HepG2 (cell line): ENCODE measurements at regions not wholly inside any gene's neighbourhood (a gene's known extent, or its start where the extent isn't known, plus 50 kb on each side); places are given as distances from the start of the nearest gene placed in this dataset.
A peak's percentile ranks its signal among the peaks of the same experiment; 100 is the strongest.

Source experiments
- ATAC-seq: fragments of 200-7000 bp; cut with Tn5 transposase; 3 replicates; pipeline ENCODE4 v1.9.1; 2020; ENCODE audit warnings: mild to moderate bottlenecking, moderate library complexity
- BruUV-seq: library from RNA; stranded (reverse); fragments of 400-500 nt; replicated peaks from 2 replicates; lab custom pipeline; 2021; lab: Mats Ljungman, UMichigan
- CTCF ChIA-PET: fragments of 300-600 bp; formaldehyde crosslinking; extraction: SDS; loops from one replicate; lab custom pipeline; 2021; ENCODE audit warnings: low total read pairs, inconsistent platforms, low intra/inter-chr PET ratio; lab: Yijun Ruan, JAX
- POLR2A ChIA-PET: fragments of 350-600 bp; sonication (Branson Sonifier 250); formaldehyde crosslinking; loops from one replicate; lab custom pipeline; 2020; ENCODE audit warnings: antibody characterized with exemption, inconsistent platforms; lab: Yijun Ruan, JAX
- DNase-seq: peaks from one replicate; pipeline ENCODE4 v3.0.0-alpha.2; 2015; ENCODE audit warnings: low spot score
- FAIRE-seq: peaks from 3 replicates; lab custom pipeline; 2011; peaks lifted over from hg19 to GRCh38; lab: Jason Lieb, UNC
- H2AFZ ChIP-seq: one replicate; pipeline ENCODE4 v1.6.1; 2011; ENCODE audit warnings: low read length, inconsistent platforms
- H3K27ac ChIP-seq: fragments of 300-600 bp; 3 replicates; pipeline ENCODE4 v1.8.0; 2011; ENCODE audit warnings: mixed run types, mild to moderate bottlenecking, mixed read lengths, low read length, inconsistent platforms; ENCODE audit not compliant: insufficient read depth; ENCODE audit errors: extremely low read length
- H3K27me3 ChIP-seq, 2 experiments: fragments of 200-600 bp in 1 of 2; 2 replicates in 1 of 2; 3 replicates in 1 of 2; pipeline versions ENCODE4 v1.6.0 to v1.8.0; 2011; ENCODE audit warnings: low read length in 2 of 2, mild to moderate bottlenecking in 2 of 2, moderate library complexity in 2 of 2, inconsistent platforms in 1 of 2; ENCODE audit not compliant: insufficient read depth in 2 of 2, control insufficient read depth in 1 of 2
- H3K36me3 ChIP-seq, 2 experiments: fragments of 200-600 bp in 1 of 2; replicated peaks in 1 of 2; 2 replicates in 1 of 2; 3 replicates in 1 of 2; pipeline versions ENCODE4 v1.5.1 to v1.8.0; 2011; ENCODE audit warnings: low read length in 2 of 2, inconsistent platforms in 1 of 2; ENCODE audit not compliant: insufficient read depth in 2 of 2, control insufficient read depth in 1 of 2
- H3K4me1 ChIP-seq: 2 replicates; pipeline ENCODE4 v1.5.1; 2012; ENCODE audit warnings: low read length, inconsistent platforms; ENCODE audit not compliant: insufficient read depth
- H3K4me2 ChIP-seq: 2 replicates; pipeline ENCODE4 v1.6.0; 2011; ENCODE audit warnings: low read depth, low read length, inconsistent platforms
- H3K4me3 ChIP-seq, 3 experiments: fragments of 200-600 bp in 1 of 3; sonication (generic), shearing (Covaris generic) in 1 of 3; replicated peaks in 1 of 3; 2 replicates each; pipeline ENCODE4 v1.5.1; 2011 to 2016; ENCODE audit warnings: low read length in 3 of 3, inconsistent platforms in 2 of 3, low read depth in 2 of 3, mild to moderate bottlenecking in 2 of 3, control low read depth in 1 of 3, mixed read lengths in 1 of 3; ENCODE audit not compliant: insufficient read depth in 1 of 3
- H3K79me2 ChIP-seq: one replicate; pipeline ENCODE4 v1.6.1; 2011; ENCODE audit warnings: low read length, inconsistent platforms; ENCODE audit not compliant: insufficient read depth
- H3K9ac ChIP-seq: 2 replicates; pipeline ENCODE4 v1.6.0; 2011; ENCODE audit warnings: mild to moderate bottlenecking, low read depth, low read length, inconsistent platforms; ENCODE audit not compliant: insufficient read depth
- H3K9me3 ChIP-seq: 2 replicates; pipeline ENCODE4 v1.5.1; 2012; ENCODE audit warnings: mild to moderate bottlenecking, low read length
- H4K20me1 ChIP-seq: 2 replicates; pipeline ENCODE4 v1.6.0; 2011; ENCODE audit warnings: inconsistent platforms, mild to moderate bottlenecking, low read length, moderate library complexity; ENCODE audit not compliant: insufficient read depth
- FOSL2 ChIP-seq: sonication (generic); formaldehyde crosslinking; IDR thresholded peaks from 2 replicates; pipeline ENCODE4 v1.4.0; 2020; ENCODE audit warnings: missing genetic modification reagents
- FOXA1 ChIP-seq, 2 experiments: fragments of 450-650 bp in 1 of 2; sonication (generic) in 1 of 2; formaldehyde crosslinking in 1 of 2; IDR thresholded peaks; 2 replicates each; pipeline versions ENCODE4 v1.4.0 to v1.6.1; 2016 to 2020; ENCODE audit warnings: missing genetic modification reagents in 1 of 2
- LRRFIP1 ChIP-seq: sonication (generic); formaldehyde crosslinking; conservative IDR thresholded peaks from 2 replicates; pipeline ENCODE4 v1.4.0; 2020; ENCODE audit warnings: missing genetic modification reagents
- REL ChIP-seq: sonication (generic); formaldehyde crosslinking; conservative IDR thresholded peaks from 2 replicates; pipeline ENCODE4 v1.8.0; 2022; ENCODE audit warnings: mild to moderate bottlenecking, missing genetic modification reagents, moderate library complexity
- SIX1 ChIP-seq: sonication (generic); formaldehyde crosslinking; IDR thresholded peaks from 2 replicates; pipeline ENCODE4 v1.4.0; 2020; ENCODE audit warnings: missing genetic modification reagents, borderline replicate concordance
- ZNF709 ChIP-seq: sonication (generic); formaldehyde crosslinking; IDR thresholded peaks from 2 replicates; pipeline ENCODE4 v1.5.0; 2020; ENCODE audit warnings: mild to moderate bottlenecking, missing genetic modification reagents
- WGBS: methylation state at CpG from one replicate; pipeline ENCODE4 v1.1.6; 2017; ENCODE audit warnings: low lambda C conversion rate; 5-methylcytosine and 5-hydroxymethylcytosine counted together
- in situ Hi-C: cut with HindIII; loops from 2 replicates; pipeline ENCODE4 v1.10.0; 2017; ENCODE audit warnings: low pct_unique_long_range_greater_than_20kb; ENCODE audit not compliant: extremely low pct_ligation_motif_present
- intact Hi-C: fragments of 100-400 bp; cut with micrococcal nuclease; formaldehyde crosslinking; loops from one replicate; pipeline ENCODE4 v1.10.0; 2022; ENCODE audit not compliant: unreplicated experiment

GRCh38 chr18:10040287-10041011 is 126.6 kb downstream of the VAPA start:
- Histone ChIP-seq H3K9ac (no peak overlapping the region), H3K4me3 (no peak overlapping the region), H2AFZ (no peak overlapping the region), H3K27ac (no peak overlapping the region), H3K27me3 (no peaks in the 10 kb centered on the region; a peak in 1 of 5 replicates), H3K4me1 (0 out of 2 replicates have a peak, but pooled peaks cover 6% of the 10 kb centered on the region), H3K4me2 (no peak overlapping the region), H3K9me3 (0 out of 2 replicates have a peak, but pooled peaks cover 6% of the 10 kb centered on the region), H3K79me2 (no peaks in the 10 kb centered on the region), H4K20me1 (no peaks in the 10 kb centered on the region), H3K36me3 (no peaks in the 10 kb centered on the region)
- FAIRE-seq: no peak
- in situ Hi-C loops (no loop called here), intact Hi-C loops (no loop called here)
- no TSS peak for BruUV-seq
- 1% methylated on average over 4 of the region's 4 CpGs for WGBS
- peak; percentile 63; the same call in 2 of the 3 replicates for ATAC-seq
- DNase-seq: no peak
- ChIA-PET POLR2A (no interaction called here), CTCF (no interaction called here)
- TF ChIP-seq FOSL2 (CRISPR knock-in tag) (peak; percentile 33; the same call in 1 of the 2 replicates), SIX1 (CRISPR knock-in tag) (no peak), FOXA1 (IDR thresholded peaks at IDR 0.05) (no peak), FOXA1 (CRISPR knock-in tag; IDR thresholded peaks at IDR 0.05) (peak; percentile 16; the same call in 1 of the 2 replicates)

GRCh38 chr18:10041180-10041579 is 127.4 kb downstream of the VAPA start:
- BruUV-seq: no TSS peak
- no peak for ATAC-seq
- Histone ChIP-seq H3K9me3 (0 out of 2 replicates have a peak, but pooled peaks cover 6% of the 10 kb centered on the region), H3K4me3 (no peak overlapping the region), H3K27ac (no peak overlapping the region), H3K9ac (no peak overlapping the region), H4K20me1 (no peaks in the 10 kb centered on the region), H3K4me2 (no peak overlapping the region), H2AFZ (no peak overlapping the region), H3K79me2 (no peaks in the 10 kb centered on the region), H3K36me3 (no peaks in the 10 kb centered on the region), H3K4me1 (0 out of 2 replicates have a peak, but pooled peaks cover 6% of the 10 kb centered on the region), H3K27me3 (no peaks in the 10 kb centered on the region; a peak in 1 of 5 replicates)
- POLR2A ChIA-PET: no interaction called here
- no peak for DNase-seq
- FAIRE-seq: no peak
- in situ Hi-C loops (no loop called here), intact Hi-C loops (no loop called here)
- TF ChIP-seq LRRFIP1: no peak
- no peak for TF ChIP-seq ZNF709 (CRISPR knock-in tag)
- TF ChIP-seq REL (CRISPR knock-in tag): no peak
- CTCF ChIA-PET: no interaction called here
